ENCODE measurements at regions not wholly inside any gene's neighbourhood (a gene's known extent, or its start where the extent isn't known, plus 50 kb on each side); places are given as distances from the start of the nearest gene placed in this dataset.

GRCh38 chr2:145076085-145076484, 556.2 kb upstream of the ZEB2 start:
- DNase-seq = no peak

GRCh38 chr2:145075454-145076062, 555.6 kb upstream of the ZEB2 start:
- DNase-seq = no peak

DNA sequence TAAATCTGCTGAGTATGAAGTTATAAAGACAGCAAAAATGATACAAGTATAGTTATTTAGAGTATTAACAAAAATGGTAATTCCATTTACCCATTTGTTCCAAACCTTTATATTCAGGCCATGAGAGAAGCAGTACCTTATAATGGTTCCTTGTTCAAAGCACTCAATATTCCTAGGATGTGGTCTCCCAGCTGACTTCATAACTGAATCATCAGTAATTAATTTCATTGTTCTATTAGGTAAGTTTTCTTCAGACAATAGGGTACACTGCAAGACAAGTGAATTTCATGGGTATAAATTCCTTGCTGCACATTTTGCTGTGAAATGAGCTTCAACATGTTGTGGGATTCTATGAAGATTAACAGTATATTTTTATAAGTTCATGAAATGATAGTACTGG, 550.8 kb upstream of the ZEB2 start:
- DNase-seq = no peak

GRCh38 chr2:145068509-145068908, 548.6 kb upstream of the ZEB2 start:
- DNase-seq = no peak

GRCh38 chr2:145067549-145068030, 547.7 kb upstream of the ZEB2 start:
- no peak for DNase-seq

DNA sequence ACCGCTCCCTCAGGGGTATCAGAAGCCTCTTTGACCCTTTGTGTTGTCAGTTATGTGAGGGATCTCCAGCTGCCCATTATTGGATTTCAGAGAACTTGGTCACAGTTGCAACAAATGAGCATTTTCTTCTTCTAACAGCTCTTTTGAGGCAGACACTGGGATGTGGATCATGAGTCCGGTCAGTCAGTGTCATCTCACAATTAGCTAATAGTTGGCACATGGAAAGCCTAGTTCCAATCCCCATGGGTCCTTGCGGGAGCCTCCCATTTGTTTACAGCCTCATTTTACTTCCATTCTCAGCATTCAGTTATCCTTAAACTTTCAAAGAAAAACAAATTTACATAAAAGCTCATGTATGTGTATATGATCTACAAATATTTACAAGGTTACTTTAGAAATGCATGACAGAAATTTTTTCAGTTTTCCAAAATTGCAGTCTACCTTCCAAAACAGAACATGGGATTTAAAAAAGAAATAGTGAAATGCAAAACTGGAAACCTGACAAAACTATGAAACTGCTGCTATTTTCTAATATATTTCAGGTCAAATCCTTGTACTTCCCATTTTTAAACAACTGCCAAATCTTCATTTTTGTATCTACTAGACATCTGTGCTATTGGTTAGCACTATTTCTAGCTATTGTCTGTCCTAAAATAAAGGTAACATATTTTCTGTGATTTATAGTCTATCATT, 547.1 kb upstream of the ZEB2 start:
- DNase-seq = no peak

- no peak for DNase-seq
Observed at GRCh38 chr2:145066151-145066661, 546.3 kb upstream of the ZEB2 start.

- DNase-seq = no peak
Observed at GRCh38 chr2:145065342-145065741, 545.4 kb upstream of the ZEB2 start.

GRCh38 chr2:145064511-145064910, 544.6 kb upstream of the ZEB2 start:
- no peak for DNase-seq

DNA sequence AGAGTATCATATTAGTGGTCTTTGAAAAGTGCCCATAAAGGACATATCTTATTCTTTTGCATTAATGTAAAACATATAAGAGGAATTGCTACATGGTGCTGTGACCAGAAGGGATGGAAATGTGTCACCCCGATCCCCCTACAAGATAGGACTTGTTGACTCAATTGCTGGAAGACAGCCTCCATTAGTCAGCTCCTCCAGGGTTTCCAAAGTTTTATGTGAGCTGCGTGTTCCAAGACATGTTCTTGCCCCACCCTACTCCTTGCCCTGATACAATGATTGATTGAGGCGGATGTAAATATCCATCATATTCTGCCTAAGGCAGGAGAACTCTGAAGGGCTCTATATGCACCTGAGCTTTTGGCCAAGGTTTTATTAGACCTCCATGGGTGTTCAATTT, 541.0 kb upstream of the ZEB2 start:
- DNase-seq = no peak

GRCh38 chr2:145059914-145060313, 540.0 kb upstream of the ZEB2 start:
- DNase-seq = no peak

DNA sequence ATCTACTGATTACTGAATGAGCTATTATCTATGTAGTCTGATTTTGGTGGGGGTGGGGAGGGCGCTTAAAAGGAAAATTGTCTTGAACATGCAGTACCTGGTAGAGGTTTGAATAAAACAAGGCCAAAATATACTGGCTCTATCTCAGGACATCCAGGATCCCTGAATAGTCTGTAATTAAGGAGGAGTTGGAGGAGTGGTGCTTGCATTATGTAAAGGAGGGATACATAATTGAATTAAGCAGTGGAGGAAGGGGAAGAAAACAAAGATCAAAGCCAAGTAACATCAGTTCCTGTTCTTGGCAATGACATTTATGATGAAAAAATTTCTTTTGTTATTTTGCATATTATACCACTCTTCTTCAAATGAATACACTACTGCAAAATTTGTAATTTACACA, 539.4 kb upstream of the ZEB2 start:
- no peak for DNase-seq

- DNase-seq = no peak
Observed at GRCh38 chr2:145058457-145058856, 538.5 kb upstream of the ZEB2 start.

DNA sequence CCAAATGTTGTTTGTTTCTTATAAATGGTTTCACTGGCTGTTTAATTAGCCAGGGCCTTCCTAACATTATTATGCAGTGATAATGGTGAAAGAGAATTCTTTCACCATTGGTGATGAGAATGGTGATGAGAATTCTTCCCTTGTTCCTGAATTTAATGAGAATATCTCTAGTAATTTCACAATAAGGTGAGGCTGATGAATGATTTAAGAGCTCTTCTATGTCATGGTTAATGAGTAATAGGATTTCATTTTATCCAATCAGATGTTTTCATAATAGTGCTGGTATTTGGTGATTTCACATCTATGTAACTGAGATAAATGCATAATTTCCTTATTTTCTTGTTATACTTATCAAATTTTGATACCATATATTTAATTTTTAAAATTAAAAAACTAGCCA, 535.7 kb upstream of the ZEB2 start:
- DNase-seq = no peak

DNA sequence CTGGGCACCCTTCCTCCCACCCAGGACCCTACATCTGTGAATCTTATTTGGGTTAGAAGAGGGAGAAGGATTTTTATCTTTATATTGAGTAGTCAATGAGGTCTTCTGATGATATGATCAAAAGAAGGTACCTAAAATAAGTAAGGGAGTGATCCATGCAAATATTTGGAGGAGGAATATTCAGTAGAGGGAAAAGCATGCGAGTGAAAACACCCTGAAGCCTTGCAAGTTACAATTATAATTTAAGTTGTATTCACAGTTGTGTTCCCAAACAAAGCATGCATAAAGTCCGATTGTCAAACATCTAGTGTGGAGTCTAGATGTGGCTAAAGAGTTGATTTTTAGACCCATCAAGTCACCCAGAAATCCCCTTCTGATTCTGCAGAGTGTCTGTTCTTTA, 530.2 kb upstream of the ZEB2 start:
- no peak for DNase-seq

DNA sequence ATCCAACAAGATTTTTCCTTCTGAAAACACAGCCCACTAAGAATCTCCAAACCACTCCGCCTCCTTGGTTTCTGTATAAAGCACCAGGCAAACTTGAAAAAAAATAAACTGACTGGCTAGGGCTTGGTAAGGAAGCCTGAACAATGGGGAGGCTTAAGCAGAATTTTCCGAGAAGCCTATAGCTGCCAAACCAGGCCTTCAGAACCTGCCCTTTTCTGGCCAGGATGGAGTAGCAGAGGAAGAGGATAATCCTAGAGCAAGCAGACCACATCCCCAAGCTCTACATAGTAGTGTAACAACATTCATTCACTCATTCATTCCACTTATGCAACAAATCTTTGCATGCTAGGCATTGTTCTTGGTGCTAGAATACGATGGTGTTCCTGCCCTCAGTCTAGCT, 529.6 kb upstream of the ZEB2 start:
- DNase-seq = no peak

GRCh38 chr2:145047554-145047953, 527.6 kb upstream of the ZEB2 start:
- no peak for DNase-seq

- DNase-seq = no peak
Observed at GRCh38 chr2:145044491-145044890, 524.6 kb upstream of the ZEB2 start.

DNA sequence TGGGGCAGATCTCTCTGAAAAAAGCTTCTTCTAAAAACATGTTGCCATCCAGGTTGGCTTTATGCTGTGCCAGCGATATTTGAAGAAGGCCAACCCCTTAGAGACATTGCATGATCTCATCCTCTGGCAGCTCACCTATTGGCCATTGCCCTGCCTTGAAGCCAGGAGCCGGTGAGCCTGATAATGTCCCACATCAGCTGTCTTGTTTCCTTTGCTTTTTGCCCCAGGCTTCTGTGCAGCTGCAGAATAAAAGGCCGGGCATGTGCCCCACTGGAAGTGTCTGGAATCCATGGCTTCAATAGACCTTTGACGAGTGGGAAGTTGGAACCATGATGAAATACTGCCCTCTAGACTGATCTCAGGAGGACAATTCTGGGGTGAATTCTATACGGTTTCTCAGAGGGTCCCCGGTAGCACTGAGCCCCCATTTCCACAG, 523.5 kb upstream of the ZEB2 start:
- DNase-seq = no peak

DNA sequence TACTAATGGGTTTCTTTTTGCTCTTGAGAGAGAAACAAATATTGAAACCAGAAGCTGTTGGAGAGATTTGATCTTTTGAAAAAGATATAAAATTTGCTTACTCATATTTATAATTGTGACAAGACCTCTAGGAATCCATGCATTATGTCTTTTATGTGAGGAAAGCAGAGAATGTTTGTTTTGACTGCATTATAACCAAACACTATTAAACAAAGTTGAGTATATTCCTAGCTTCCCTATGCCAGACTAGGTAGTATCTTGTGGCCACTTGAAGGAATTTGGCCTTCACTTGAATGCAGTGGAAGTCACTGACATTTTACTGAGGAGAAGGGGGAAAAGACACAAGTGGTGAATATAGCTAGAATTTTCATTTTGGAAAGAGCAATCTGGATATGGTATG, 521.8 kb upstream of the ZEB2 start:
- DNase-seq = no peak

GRCh38 chr2:145040433-145040832, 520.5 kb upstream of the ZEB2 start:
- no peak for DNase-seq

DNA sequence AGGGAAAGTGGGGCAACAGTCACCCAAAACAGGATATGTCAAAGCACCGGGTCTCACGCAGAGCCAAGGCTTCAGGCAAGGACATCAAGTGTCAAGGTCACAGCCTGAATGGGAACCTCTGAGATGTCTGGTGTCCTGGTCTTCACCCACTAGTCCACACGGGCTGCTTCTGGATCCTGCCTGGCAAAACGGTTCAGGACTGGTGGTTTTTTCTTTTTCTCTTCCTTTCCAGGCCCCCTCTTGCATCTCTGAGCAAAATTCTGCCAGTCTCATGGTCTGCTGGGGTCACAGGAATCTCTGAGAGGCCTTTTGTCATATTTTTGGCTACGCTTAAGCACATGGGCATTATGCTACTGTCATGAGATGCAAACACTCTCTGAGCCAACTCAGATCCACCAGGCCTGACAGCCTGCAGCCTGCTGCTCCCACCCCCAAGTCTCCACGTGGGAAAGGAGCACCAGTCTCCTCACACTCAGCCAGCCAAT, 518.2 kb upstream of the ZEB2 start:
- DNase-seq = no peak

- DNase-seq = no peak
Observed at GRCh38 chr2:145036421-145037011, 516.6 kb upstream of the ZEB2 start.

DNA sequence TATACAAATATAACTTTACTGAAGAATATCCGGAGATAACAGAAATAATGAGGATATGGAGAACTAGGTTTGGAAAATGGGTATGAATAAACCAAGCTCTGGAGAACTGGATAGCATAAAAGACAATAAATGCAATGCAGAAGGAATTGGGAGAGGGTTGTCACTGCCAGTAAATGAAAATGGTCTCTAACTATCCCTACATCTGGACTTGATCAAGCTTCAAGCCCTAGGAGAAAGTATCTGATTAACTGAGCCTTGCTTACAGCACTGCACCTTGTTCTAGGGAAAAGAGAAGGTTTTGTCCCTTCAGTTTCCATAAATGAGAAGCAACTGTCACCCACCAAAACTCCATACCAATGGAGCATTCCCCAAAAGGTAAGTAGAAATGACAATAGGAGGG, 514.6 kb upstream of the ZEB2 start:
- DNase-seq = no peak

Measured in NCI-H2029 (cell line).